Thyroid gland (tissue), 4 donors: ENCODE measurements at regions not wholly inside any gene's neighbourhood (a gene's known extent, or its start where the extent isn't known, plus 50 kb on each side); places are given as distances from the start of the nearest gene placed in this dataset.

Source experiments
- CTCF ChIP-seq, 6 experiments: fragments of 200-600 bp in 3 of 6; fragments of 450-650 bp in 3 of 6; sonication (generic) in 3 of 6; IDR thresholded peaks; one replicate each; pipeline ENCODE4 v1.5.1; 2016 to 2019; ENCODE audit warnings: antibody characterized with exemption in 6 of 6, mild to moderate bottlenecking in 2 of 6, inconsistent platforms in 1 of 6, moderate library complexity in 1 of 6
- POLR2A ChIP-seq, 2 donors: fragments of 450-650 bp; IDR thresholded peaks; one replicate each; pipeline ENCODE4 v1.6.1; 2017; ENCODE audit warnings: antibody characterized with exemption in 2 of 2, mild to moderate bottlenecking in 2 of 2, moderate library complexity in 1 of 2

GRCh38 chr1:10864776-10865175 is 68.3 kb upstream of the CASZ1 start:
- TF ChIP-seq CTCF (IDR thresholded peaks at IDR 0.05), result no peak
- no peak for TF ChIP-seq POLR2A (IDR thresholded peaks at IDR 0.05)
